H1 (cell line): ENCODE measurements at regions not wholly inside any gene's neighbourhood (a gene's known extent, or its start where the extent isn't known, plus 50 kb on each side); places are given as distances from the start of the nearest gene placed in this dataset.
A peak's percentile ranks its signal among the peaks of the same experiment; 100 is the strongest.
"Not testable (repeated sequence)": the region's sequence is repeated elsewhere in the genome, so short reads cannot be mapped to it uniquely, and the experiment has no call there.

ENCODE experiments used
- CTCF ChIA-PET: fragments of 300-600 bp; sonication (Branson Sonifier 250); formaldehyde crosslinking; loops from one replicate; lab custom pipeline; 2021; ENCODE audit not compliant: partially characterized antibody; lab: Charles Lee
- POLR2A ChIA-PET: fragments of 300-600 bp; sonication (Branson Sonifier 250); formaldehyde crosslinking; loops from one replicate; lab custom pipeline; 2021; ENCODE audit warnings: inconsistent platforms; ENCODE audit not compliant: partially characterized antibody; lab: Charles Lee
- DNase-seq, 2 experiments: peaks; one replicate each; pipeline versions ENCODE4 v3.0.0 to v3.0.0-alpha.2; 2010 to 2022; ENCODE audit warnings: low spot score in 2 of 2, low read depth in 1 of 2, mixed read lengths in 1 of 2
- FAIRE-seq: peaks from 2 replicates; lab custom pipeline; 2011; peaks lifted over from hg19 to GRCh38; lab: Jason Lieb, UNC
- H2AFZ ChIP-seq: 2 replicates; pipeline ENCODE4 v1.8.1; 2012; ENCODE audit warnings: low read length, inconsistent platforms
- H2AK5ac ChIP-seq: 2 replicates; pipeline ENCODE4 v1.6.1; 2013; ENCODE audit warnings: low read depth, low read length
- H2BK120ac ChIP-seq: replicated peaks from 2 replicates; pipeline ENCODE3; 2013; ENCODE audit warnings: low read depth, low read length, inconsistent platforms
- H2BK12ac ChIP-seq: 2 replicates; pipeline ENCODE4 v1.6.1; 2013; ENCODE audit warnings: low read depth, low read length
- H2BK15ac ChIP-seq: 2 replicates; pipeline ENCODE4 v1.6.1; 2013; ENCODE audit warnings: low read length
- H2BK20ac ChIP-seq: 2 replicates; pipeline ENCODE4 v1.6.1; 2013; ENCODE audit warnings: low read length
- H2BK5ac ChIP-seq: 2 replicates; pipeline ENCODE4 v1.6.1; 2013; ENCODE audit warnings: low read depth, low read length
- H3K14ac ChIP-seq: 2 replicates; pipeline ENCODE4 v1.6.1; 2013; ENCODE audit warnings: inconsistent platforms; ENCODE audit not compliant: insufficient read length
- H3K18ac ChIP-seq: 2 replicates; pipeline ENCODE4 v1.6.1; 2013; ENCODE audit warnings: low read length; ENCODE audit errors: extremely low read depth
- H3K23ac ChIP-seq: 2 replicates; pipeline ENCODE4 v1.6.1; 2013; ENCODE audit warnings: inconsistent platforms; ENCODE audit not compliant: insufficient read length
- H3K23me2 ChIP-seq: 2 replicates; pipeline ENCODE4 v1.6.1; 2013; ENCODE audit warnings: low read depth, low read length
- H3K27ac ChIP-seq: 2 replicates; pipeline ENCODE4 v1.6.1; 2011; ENCODE audit warnings: low read depth, low read length, inconsistent platforms
- H3K27me3 ChIP-seq, 4 experiments: replicated peaks in 1 of 4; 1 replicate in 1 of 4; 2 replicates in 3 of 4; pipeline versions ENCODE4 v1.6.1 to v1.8.1; 2011 to 2013; ENCODE audit warnings: low read length in 3 of 4, mild to moderate bottlenecking in 3 of 4, inconsistent platforms in 2 of 4, mixed read lengths in 2 of 4, moderate library complexity in 1 of 4; ENCODE audit not compliant: control insufficient read depth in 3 of 4, insufficient read depth in 3 of 4; ENCODE audit errors: extremely low read depth in 1 of 4
- H3K36me3 ChIP-seq, 4 experiments: 2 replicates each; pipeline versions ENCODE4 v1.6.1 to v1.8.1; 2011 to 2013; ENCODE audit warnings: mild to moderate bottlenecking in 4 of 4, low read length in 3 of 4, moderate library complexity in 2 of 4, control low read depth in 1 of 4, inconsistent platforms in 1 of 4; ENCODE audit not compliant: insufficient read depth in 4 of 4, control insufficient read depth in 2 of 4
- H3K4ac ChIP-seq: replicated peaks from 2 replicates; pipeline ENCODE3; 2013; ENCODE audit warnings: low read length, low read depth, mixed read lengths, inconsistent platforms; ENCODE audit not compliant: insufficient read length
- H3K4me1 ChIP-seq, 4 experiments: replicated peaks in 1 of 4; 1 replicate in 1 of 4; 2 replicates in 3 of 4; pipeline versions ENCODE4 v1.6.1 to v1.8.1; 2011 to 2013; ENCODE audit warnings: low read length in 3 of 4, inconsistent platforms in 2 of 4, mixed read lengths in 1 of 4; ENCODE audit not compliant: insufficient read depth in 4 of 4, control insufficient read depth in 3 of 4
- H3K4me2 ChIP-seq, 2 experiments: 2 replicates each; pipeline versions ENCODE4 v1.6.1 to v1.8.1; 2011 to 2013; ENCODE audit warnings: low read depth in 2 of 2, low read length in 2 of 2, control low read depth in 1 of 2, inconsistent platforms in 1 of 2, mild to moderate bottlenecking in 1 of 2; ENCODE audit not compliant: insufficient read depth in 1 of 2
- H3K4me3 ChIP-seq, 4 experiments: fragments of 200-600, 300-600 bp in 1 of 4; sonication (generic), shearing (Covaris generic), sonication (Bioruptor Twin) in 1 of 4; 2 replicates each; pipeline versions ENCODE4 v1.5.1 to v1.8.1; 2011 to 2016; ENCODE audit warnings: low read length in 4 of 4, low read depth in 3 of 4, control low read depth in 2 of 4, inconsistent platforms in 2 of 4, mild to moderate bottlenecking in 2 of 4, mixed read lengths in 1 of 4, moderate library complexity in 1 of 4; ENCODE audit not compliant: insufficient read depth in 2 of 4; ENCODE audit errors: extremely low read depth in 1 of 4
- H3K56ac ChIP-seq: replicated peaks from 2 replicates; pipeline ENCODE3; 2013; ENCODE audit warnings: low read depth, mild to moderate bottlenecking, mixed read lengths, low read length, inconsistent platforms; ENCODE audit not compliant: insufficient read length
- H3K79me1 ChIP-seq: 2 replicates; pipeline ENCODE4 v1.6.1; 2013; ENCODE audit warnings: low read depth, low read length, control low read depth
- H3K79me2 ChIP-seq, 2 experiments: 2 replicates each; pipeline versions ENCODE4 v1.6.1 to v1.8.1; 2012 to 2013; ENCODE audit warnings: low read length in 2 of 2, mild to moderate bottlenecking in 2 of 2, inconsistent platforms in 1 of 2; ENCODE audit not compliant: insufficient read depth in 2 of 2, control insufficient read depth in 1 of 2
- H3K9ac ChIP-seq, 4 experiments: replicated peaks in 1 of 4; 1 replicate in 1 of 4; 2 replicates in 3 of 4; pipeline versions ENCODE4 v1.6.1 to v1.8.1; 2011 to 2013; ENCODE audit warnings: low read depth in 3 of 4, low read length in 3 of 4, control low read depth in 2 of 4, mild to moderate bottlenecking in 2 of 4, moderate library complexity in 2 of 4, inconsistent platforms in 1 of 4; ENCODE audit errors: extremely low read depth in 1 of 4
- H3K9me3 ChIP-seq, 2 experiments: 2 replicates each; pipeline versions ENCODE4 v1.6.1 to v1.8.1; 2012 to 2013; ENCODE audit warnings: mild to moderate bottlenecking in 2 of 2, moderate library complexity in 2 of 2, control low read depth in 1 of 2, inconsistent platforms in 1 of 2, low read depth in 1 of 2, low read length in 1 of 2, mixed read lengths in 1 of 2; ENCODE audit not compliant: insufficient read depth in 2 of 2
- H4K20me1 ChIP-seq, 2 experiments: replicated peaks in 1 of 2; 2 replicates each; pipeline versions ENCODE3 to v1.8.1; 2011 to 2013; ENCODE audit warnings: inconsistent platforms in 2 of 2, low read length in 2 of 2, mild to moderate bottlenecking in 1 of 2; ENCODE audit not compliant: insufficient read depth in 2 of 2, control insufficient read depth in 1 of 2
- H4K5ac ChIP-seq: 2 replicates; pipeline ENCODE4 v1.6.1; 2013; ENCODE audit warnings: low read length, low read depth, mixed read lengths, inconsistent platforms; ENCODE audit not compliant: insufficient read length
- H4K8ac ChIP-seq: 2 replicates; pipeline ENCODE4 v1.8.0; 2013; ENCODE audit warnings: mild to moderate bottlenecking, moderate library complexity, low read length, inconsistent platforms; ENCODE audit not compliant: insufficient read depth; ENCODE audit errors: extremely low read depth
- H4K91ac ChIP-seq: replicated peaks from 2 replicates; pipeline ENCODE3; 2013; ENCODE audit warnings: low read length, mixed read lengths, inconsistent platforms; ENCODE audit not compliant: insufficient read length
- POU5F1 ChIP-seq: IDR thresholded peaks from 2 replicates; pipeline ENCODE4 v1.6.1; 2011; ENCODE audit warnings: low read depth, mild to moderate bottlenecking, low read length, moderate library complexity
- SP1 ChIP-seq: IDR thresholded peaks from 2 replicates; pipeline ENCODE4 v1.6.1; 2011; ENCODE audit warnings: low read depth, low read length
- TCF12 ChIP-seq: IDR thresholded peaks from 2 replicates; pipeline ENCODE4 v1.6.1; 2011; ENCODE audit warnings: low read depth, mild to moderate bottlenecking, low read length
- TEAD4 ChIP-seq: IDR thresholded peaks from 2 replicates; pipeline ENCODE4 v1.6.1; 2012; ENCODE audit warnings: low read depth, low read length, inconsistent platforms, mixed read lengths
- WGBS, 2 experiments: shearing (Covaris generic) in 1 of 2; methylation state at CpG; one replicate each; pipeline versions ENCODE4 v1.1.6 to v1.1.7; 2013 to 2015; ENCODE audit warnings: low lambda C conversion rate in 2 of 2, mixed read lengths in 2 of 2, inconsistent platforms in 1 of 2, low coverage in 1 of 2, missing lambda C conversion rate in 1 of 2; ENCODE audit not compliant: insufficient replicate concordance in 2 of 2, insufficient coverage in 1 of 2, insufficient read length in 1 of 2; ENCODE audit errors: extremely low coverage in 1 of 2, missing lambda C conversion rate in 1 of 2; 5-methylcytosine and 5-hydroxymethylcytosine counted together

GRCh38 chr7:49100908-49101740 lies 176.8 kb downstream of the CDC14C start:
- not testable (repeated sequence) for H3K79me2 ChIP-seq, H2BK15ac ChIP-seq, H3K23me2 ChIP-seq, H2BK20ac ChIP-seq, H3K36me3 ChIP-seq, H3K79me1 ChIP-seq, H3K9ac ChIP-seq, H2BK12ac ChIP-seq, H3K18ac ChIP-seq, H2AK5ac ChIP-seq, H2AFZ ChIP-seq, DNase-seq, FAIRE-seq, H3K27me3 ChIP-seq, H3K23ac ChIP-seq, H4K91ac ChIP-seq, H4K8ac ChIP-seq, H3K14ac ChIP-seq, H4K20me1 ChIP-seq, H3K4ac ChIP-seq, H3K9me3 ChIP-seq
- Histone ChIP-seq H3K4me1 (peaks cover 3 to 28% (median 9%) of the 10 kb centered on the region in 4 experiments; a peak in 5 of 7 replicates), H3K56ac (peak overlapping the region; percentile 56), H2BK120ac (peak overlapping the region; percentile 100), H3K4me3 (peak overlapping the region in 1 of 4 experiments; percentile 50; a peak in 2 of 8 replicates), H4K5ac (peak overlapping the region; percentile 94), H2BK5ac (0 out of 2 replicates have a peak overlapping the region, but pooled peaks have one; percentile 99), H3K4me2 (peak overlapping the region; percentile 36 to 54), H3K27ac (peak overlapping the region; percentile 73; the same call in 1 of the 2 replicates)
- ChIA-PET POLR2A (interaction anchor here (1.1 to 1.7 kb wide), 2 partner anchors 9 to 11 kb away, joined by 5 to 8 read pairs; no protein-coding TSS in a partner anchor), CTCF (interaction anchor here (0.8 to 2.8 kb wide), 8 partner anchors 8 to 143 kb away, joined by 3 to 10 read pairs (median 4); no protein-coding TSS in a partner anchor)
- TF ChIP-seq TCF12 = 0 out of 2 replicates have a peak, but pooled peaks have one; percentile 7
- TF ChIP-seq TEAD4 = 0 out of 2 replicates have a peak, but pooled peaks have one; percentile 21
- TF ChIP-seq SP1 = 0 out of 2 replicates have a peak, but pooled peaks have one; percentile 16
- 0 out of 2 replicates have a peak, but pooled peaks have one; percentile 29 for TF ChIP-seq POU5F1
- WGBS, 2 experiments = 0% methylated on average over 8 of the region's 8 CpGs; no CpG with 5 or more reads in 1 of the 2 experiments
